HG02870 (cell line): ENCODE measurements at regions not wholly inside any gene's neighbourhood (a gene's known extent, or its start where the extent isn't known, plus 50 kb on each side); places are given as distances from the start of the nearest gene placed in this dataset.

Experiments used
- ATAC-seq: cut with Tn5 transposase; IDR thresholded peaks from one replicate; pipeline ENCODE4 v1.9.1; 2021; ENCODE audit warnings: mild to moderate bottlenecking, moderate library complexity; ENCODE audit not compliant: unreplicated experiment

GRCh38 chr3:153069598-153070510 is 92.2 kb upstream of the RAP2B start:
- ATAC-seq, result no peak

GRCh38 chr3:153070511-153070868 is 91.5 kb upstream of the RAP2B start:
- no peak for ATAC-seq

GRCh38 chr3:153072382-153072781 is 89.6 kb upstream of the RAP2B start:
- ATAC-seq, result no peak

- no peak for ATAC-seq
Measured at GRCh38 chr3:153072856-153073255, 89.2 kb upstream of the RAP2B start.

- no peak for ATAC-seq
Measured at GRCh38 chr3:153073636-153074035, 88.4 kb upstream of the RAP2B start.

GRCh38 chr3:153078826-153079225 is 83.2 kb upstream of the RAP2B start:
- no peak for ATAC-seq

GRCh38 chr3:153079386-153079785 is 82.6 kb upstream of the RAP2B start:
- no peak for ATAC-seq

- no peak for ATAC-seq
Measured at GRCh38 chr3:153080778-153081240, 81.2 kb upstream of the RAP2B start.

GRCh38 chr3:153084431-153084830 is 77.6 kb upstream of the RAP2B start:
- ATAC-seq, result no peak

- no peak for ATAC-seq
Measured at GRCh38 chr3:153087595-153088566, 74.1 kb upstream of the RAP2B start.

- ATAC-seq, result no peak
Measured at GRCh38 chr3:153089620-153090019, 72.4 kb upstream of the RAP2B start.

GRCh38 chr3:153090973-153091372 is 71.1 kb upstream of the RAP2B start:
- peak; percentile 55 for ATAC-seq

GRCh38 chr3:153093629-153094028 is 68.4 kb upstream of the RAP2B start:
- ATAC-seq, result no peak

GRCh38 chr3:153094386-153094785 is 67.6 kb upstream of the RAP2B start:
- ATAC-seq, result no peak

GRCh38 chr3:153095441-153095840 is 66.6 kb upstream of the RAP2B start:
- no peak for ATAC-seq

GRCh38 chr3:153096731-153097131 is 65.3 kb upstream of the RAP2B start:
- ATAC-seq, result no peak

- ATAC-seq, result no peak
Measured at GRCh38 chr3:153097213-153097612, 64.8 kb upstream of the RAP2B start.

GRCh38 chr3:153099131-153099530 is 62.9 kb upstream of the RAP2B start:
- no peak for ATAC-seq

GRCh38 chr3:153103406-153103945 is 58.5 kb upstream of the RAP2B start:
- ATAC-seq, result no peak

GRCh38 chr3:153110041-153110440 is 52.0 kb upstream of the RAP2B start:
- ATAC-seq, result no peak

GRCh38 chr3:153111016-153111415 is 51.0 kb upstream of the RAP2B start:
- no peak for ATAC-seq
